CD4-positive, alpha-beta T cell treated with Interleukin-12 subunit alpha and Interleukin-12 subunit beta, for 1 hour (primary cell): ENCODE measurements at regions not wholly inside any gene's neighbourhood (a gene's known extent, or its start where the extent isn't known, plus 50 kb on each side); places are given as distances from the start of the nearest gene placed in this dataset.

Source experiments
- DNase-seq: peaks from one replicate; pipeline ENCODE4 v3.0.0-alpha.2; 2020

DNA sequence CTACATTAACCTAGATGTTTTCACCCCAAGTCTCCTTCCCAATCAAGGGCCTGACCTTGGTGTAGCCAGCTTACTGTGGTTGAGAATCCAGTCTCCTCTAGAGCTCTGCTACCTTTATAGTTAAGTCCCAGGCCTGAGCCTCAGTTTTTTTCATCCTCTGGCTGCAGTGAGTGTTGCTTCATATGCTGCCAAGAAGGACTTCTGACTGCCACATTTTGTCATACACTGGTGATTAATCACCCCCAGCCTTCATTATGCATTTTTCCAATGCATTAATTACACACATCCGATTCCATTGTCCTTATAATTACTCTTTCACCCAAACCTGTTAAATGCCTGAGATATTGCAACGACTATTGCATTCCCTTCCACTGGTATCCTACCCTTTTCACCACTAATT is 66.3 kb upstream of the FGGY start:
- DNase-seq, result no peak

DNA sequence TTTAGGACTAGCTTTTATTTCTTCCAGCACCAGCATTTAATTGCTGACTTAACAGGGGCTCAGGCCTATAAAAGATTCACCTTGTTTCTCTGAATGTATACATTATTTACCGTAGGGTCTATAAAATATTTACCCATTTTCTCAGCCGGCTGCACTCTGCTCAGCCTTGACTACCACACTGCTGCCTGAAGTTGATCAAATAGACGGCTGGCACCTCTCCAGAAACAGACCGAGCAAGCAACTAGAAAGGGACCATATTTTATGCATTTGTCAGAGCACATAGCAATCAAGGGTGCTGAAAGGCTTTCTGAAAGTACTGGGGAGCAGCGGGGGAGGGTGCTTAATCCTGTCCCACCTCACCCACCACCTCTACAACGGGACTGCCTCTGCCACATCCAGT is 64.7 kb upstream of the FGGY start:
- no peak for DNase-seq

DNA sequence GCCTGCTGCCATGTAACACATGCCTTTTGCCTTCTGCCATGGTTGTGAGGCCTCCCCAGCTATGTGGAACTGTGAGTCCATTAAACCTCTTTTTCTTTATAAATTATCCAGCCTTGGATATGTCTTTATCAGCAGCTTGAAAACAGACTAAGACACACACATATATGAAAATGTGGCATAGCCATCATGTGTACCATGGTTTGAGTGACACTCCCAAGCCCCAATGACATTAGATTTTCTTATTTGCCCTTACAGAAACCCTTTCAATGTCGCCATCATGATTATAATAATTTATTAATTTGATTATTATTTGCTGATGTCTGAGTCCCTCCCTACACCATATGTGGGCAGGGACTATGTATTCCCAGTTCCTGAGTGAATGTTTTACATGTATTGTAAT is 63.5 kb upstream of the FGGY start:
- DNase-seq, result no peak

DNA sequence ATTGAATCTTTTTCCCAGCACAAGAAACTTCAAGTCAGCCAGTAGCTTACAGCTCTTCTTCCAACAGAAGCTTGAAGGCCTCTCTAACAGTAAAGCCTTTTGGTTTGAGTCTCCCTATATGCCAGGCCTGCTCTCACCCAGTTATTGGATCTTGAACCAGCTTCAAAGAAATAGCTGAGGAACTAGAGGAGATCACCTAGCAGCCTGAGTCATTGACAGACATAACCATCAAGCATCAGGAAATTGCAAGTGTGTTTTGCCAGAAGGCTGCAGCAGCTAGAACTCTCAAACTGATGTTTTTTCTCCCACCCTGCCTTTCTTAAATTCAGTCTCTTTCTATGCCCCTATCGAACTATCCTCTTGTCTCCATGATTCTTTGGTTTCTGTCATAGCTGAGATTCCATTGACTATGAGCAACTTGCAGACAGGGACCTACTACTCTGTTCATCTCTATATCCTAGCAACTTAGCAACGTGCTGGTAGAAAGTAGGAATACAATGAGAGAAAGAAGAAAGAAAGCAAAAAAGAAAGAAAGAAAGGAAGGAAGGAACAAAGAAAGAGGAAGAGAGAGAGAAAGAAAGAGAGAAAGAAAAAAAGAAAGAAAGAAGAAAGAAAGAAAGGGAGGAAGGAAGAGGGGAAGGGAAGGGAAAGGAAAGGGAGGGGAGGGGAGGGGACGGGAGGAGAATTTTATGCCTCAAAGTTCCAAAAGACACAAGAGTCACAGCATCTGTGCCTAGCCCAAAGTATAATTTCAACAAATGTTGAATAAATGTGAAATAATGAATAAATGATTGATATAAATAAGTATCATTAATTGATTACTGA is 60.0 kb upstream of the FGGY start:
- no peak for DNase-seq

DNA sequence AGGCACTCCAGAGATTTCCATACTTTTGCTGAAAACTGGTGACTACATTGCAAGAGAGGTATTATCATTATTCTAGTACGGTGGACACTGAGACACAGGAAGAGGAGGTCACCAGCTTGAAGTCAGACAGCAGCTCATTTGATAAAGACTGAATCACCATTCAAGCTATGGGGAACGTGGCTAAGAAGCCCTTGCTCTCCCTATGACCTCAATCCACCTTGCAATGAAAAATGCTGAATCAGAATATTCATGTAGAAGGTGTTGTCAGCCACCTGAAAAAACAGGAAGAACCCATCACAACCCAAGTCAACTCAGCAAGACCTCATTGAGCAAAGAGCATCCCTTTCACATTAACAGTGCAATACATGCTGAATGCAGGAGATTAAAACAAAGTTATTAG is 59.0 kb upstream of the FGGY start:
- no peak for DNase-seq

DNA sequence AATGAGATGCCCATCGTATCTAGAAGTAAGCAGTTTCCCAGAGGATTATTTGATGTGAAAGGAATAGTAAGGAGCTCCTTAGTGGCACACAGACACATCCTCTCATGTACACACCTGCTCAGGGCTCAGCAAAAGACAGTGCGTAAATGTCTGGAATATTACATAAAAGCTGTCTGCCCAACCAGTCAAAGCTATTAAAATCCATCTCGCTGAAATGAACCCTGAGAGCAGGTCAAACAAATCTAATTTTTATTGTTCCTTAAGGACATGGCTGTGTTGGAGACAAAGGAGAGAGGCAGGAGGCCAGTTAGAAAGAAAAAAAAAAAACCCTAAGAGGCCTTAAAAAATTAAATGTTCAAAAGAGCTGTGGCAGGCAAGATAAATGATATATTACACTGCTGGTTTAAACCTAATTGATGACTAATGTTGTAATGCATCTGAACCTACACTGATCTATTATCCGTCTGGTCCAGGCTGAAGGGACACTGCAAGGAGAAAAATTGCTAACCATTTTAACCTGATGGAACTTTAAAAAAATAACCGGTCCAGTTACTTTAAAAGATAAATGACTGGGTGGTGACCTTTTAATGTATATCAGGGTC is 58.5 kb upstream of the FGGY start:
- no peak for DNase-seq

DNA sequence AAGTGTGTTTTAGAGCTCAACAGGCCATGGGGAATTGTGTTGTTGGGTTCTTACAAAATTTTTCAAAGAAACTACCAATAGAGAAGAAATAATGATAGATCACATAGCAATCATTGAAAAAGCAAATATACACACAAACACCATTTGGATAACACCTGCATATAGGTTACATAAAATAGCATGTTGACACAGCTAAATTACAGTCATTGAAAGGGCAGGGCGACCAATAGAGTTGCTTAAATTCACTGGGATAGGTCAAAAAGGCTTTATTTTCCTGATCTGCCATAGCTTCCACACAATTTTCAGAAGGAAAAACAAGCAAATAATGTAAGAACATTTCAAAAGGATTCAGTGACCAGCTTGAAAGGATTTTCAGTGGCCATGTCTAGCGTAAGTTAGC is 57.9 kb upstream of the FGGY start:
- no peak for DNase-seq

DNA sequence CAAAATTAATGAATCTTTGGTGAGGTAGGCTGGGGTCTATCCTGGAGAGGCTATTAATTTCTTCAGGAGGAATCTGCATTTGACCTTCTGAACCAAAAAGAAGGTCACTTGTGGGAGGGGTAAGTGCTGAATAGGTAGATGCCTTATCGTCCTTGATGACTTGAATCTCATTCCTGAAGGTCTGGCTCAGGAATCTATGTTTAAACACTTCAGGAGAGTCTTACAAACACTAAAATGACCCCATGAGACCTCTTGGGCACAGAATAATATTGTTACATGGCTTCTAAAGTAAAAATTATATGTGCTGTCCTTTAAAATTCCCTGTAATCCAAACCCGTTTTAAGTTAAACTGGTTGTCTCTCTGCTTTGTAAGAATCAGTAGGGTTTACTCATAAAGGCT is 55.0 kb upstream of the FGGY start:
- DNase-seq, result no peak

DNA sequence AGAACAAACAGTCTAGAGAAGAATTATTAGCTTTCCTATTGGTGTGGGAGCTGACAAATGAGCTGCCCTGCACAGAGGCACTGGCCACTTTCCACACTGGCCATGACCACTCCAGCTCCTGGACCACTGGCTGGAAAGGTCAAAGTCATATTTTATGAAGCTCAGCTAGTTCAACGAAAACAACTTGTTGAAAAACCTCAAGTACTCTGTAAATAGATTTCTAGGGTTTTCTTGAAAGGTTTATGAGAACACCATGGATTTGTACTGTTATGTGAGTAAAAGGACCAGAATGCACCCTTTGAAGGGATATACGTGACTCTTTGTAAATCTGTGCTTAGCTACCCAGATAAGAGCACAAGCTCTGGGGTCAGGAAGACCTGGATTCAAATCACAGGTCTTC is 54.5 kb upstream of the FGGY start:
- DNase-seq, result no peak

DNA sequence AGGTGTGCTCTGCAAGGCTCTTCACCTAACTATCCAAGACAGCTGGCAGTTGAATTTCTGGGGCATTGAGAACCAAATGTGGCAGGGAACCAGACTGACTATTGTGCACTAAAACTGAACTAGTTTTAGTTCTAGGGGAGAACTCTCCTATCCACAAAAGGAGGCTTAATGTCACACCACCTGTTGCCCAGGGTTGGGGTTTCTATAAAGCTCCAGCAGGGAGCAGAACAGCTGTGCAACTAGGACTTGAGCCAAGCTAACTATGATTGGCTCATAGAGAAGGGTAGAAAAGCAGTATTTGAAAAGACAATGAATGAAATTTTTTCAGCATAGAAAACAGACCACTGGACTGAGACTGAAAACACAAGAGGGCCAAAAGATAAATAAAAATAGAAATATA is 53.3 kb upstream of the FGGY start:
- no peak for DNase-seq

DNA sequence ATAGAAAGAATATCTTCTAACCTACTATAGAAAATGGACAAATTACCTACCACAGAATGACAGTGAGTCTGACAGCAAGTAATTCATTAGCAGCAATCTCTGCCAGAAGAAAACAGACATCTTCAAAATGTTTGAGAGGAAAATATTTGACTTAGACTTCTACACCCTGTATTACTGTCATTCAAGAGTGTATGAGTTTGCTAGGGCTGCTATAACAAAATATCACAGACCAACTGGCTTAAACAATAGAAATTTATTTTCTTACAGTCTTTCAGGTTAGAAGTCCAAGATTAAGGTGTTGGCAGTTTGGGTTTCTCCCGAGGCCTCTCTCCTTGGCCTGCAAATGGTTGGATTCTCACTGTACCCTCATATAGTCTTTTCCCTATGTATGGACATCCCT is 52.9 kb upstream of the FGGY start:
- no peak for DNase-seq

DNA sequence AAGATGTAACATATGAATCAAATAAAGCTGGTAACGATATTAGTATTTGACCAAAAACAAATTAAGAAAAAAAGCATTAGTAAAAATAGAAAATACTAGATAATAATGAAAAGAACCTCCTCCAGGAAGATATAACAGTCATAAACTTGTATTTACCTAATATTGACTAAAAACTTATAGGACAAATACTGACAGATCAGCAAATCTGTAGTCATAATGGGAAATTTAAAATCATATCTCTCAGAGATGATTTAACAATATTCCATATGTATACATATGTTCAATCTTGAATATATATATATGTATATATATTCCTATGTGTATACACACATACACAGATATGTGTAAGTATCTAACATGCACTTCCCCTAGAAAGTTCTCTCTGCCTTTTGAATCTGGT is 52.0 kb upstream of the FGGY start:
- no peak for DNase-seq
